ENCODE measurements at regions not wholly inside any gene's neighbourhood (a gene's known extent, or its start where the extent isn't known, plus 50 kb on each side); places are given as distances from the start of the nearest gene placed in this dataset.

- TF ChIP-seq, protein P1, sequence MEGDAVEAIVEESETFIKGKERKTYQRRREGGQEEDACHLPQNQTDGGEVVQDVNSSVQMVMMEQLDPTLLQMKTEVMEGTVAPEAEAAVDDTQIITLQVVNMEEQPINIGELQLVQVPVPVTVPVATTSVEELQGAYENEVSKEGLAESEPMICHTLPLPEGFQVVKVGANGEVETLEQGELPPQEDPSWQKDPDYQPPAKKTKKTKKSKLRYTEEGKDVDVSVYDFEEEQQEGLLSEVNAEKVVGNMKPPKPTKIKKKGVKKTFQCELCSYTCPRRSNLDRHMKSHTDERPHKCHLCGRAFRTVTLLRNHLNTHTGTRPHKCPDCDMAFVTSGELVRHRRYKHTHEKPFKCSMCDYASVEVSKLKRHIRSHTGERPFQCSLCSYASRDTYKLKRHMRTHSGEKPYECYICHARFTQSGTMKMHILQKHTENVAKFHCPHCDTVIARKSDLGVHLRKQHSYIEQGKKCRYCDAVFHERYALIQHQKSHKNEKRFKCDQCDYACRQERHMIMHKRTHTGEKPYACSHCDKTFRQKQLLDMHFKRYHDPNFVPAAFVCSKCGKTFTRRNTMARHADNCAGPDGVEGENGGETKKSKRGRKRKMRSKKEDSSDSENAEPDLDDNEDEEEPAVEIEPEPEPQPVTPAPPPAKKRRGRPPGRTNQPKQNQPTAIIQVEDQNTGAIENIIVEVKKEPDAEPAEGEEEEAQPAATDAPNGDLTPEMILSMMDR (IDR thresholded peaks at IDR 0.05): no peak
- no peak for TF ChIP-seq YY1 (IDR thresholded peaks at IDR 0.05; ENCODE audit: low read depth)
- TF ChIP-seq, protein P2, sequence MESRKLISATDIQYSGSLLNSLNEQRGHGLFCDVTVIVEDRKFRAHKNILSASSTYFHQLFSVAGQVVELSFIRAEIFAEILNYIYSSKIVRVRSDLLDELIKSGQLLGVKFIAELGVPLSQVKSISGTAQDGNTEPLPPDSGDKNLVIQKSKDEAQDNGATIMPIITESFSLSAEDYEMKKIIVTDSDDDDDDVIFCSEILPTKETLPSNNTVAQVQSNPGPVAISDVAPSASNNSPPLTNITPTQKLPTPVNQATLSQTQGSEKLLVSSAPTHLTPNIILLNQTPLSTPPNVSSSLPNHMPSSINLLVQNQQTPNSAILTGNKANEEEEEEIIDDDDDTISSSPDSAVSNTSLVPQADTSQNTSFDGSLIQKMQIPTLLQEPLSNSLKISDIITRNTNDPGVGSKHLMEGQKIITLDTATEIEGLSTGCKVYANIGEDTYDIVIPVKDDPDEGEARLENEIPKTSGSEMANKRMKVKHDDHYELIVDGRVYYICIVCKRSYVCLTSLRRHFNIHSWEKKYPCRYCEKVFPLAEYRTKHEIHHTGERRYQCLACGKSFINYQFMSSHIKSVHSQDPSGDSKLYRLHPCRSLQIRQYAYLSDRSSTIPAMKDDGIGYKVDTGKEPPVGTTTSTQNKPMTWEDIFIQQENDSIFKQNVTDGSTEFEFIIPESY (IDR thresholded peaks at IDR 0.05; ENCODE audit: borderline replicate concordance, low read depth): no peak
- no peak for TF ChIP-seq MAX (IDR thresholded peaks at IDR 0.05; ENCODE audit: low read depth)
- TF ChIP-seq TAF1 (IDR thresholded peaks at IDR 0.05; ENCODE audit: borderline replicate concordance, low read depth, low read length): no peak
- TF ChIP-seq, protein P3, sequence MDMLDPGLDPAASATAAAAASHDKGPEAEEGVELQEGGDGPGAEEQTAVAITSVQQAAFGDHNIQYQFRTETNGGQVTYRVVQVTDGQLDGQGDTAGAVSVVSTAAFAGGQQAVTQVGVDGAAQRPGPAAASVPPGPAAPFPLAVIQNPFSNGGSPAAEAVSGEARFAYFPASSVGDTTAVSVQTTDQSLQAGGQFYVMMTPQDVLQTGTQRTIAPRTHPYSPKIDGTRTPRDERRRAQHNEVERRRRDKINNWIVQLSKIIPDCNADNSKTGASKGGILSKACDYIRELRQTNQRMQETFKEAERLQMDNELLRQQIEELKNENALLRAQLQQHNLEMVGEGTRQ (IDR thresholded peaks at IDR 0.05; ENCODE audit: borderline replicate concordance, low read depth, low read length): no peak
- TF ChIP-seq POLR2AphosphoS5 (IDR thresholded peaks at IDR 0.05; ENCODE audit: low read depth, low read length): no peak
- TF ChIP-seq SIN3A (IDR thresholded peaks at IDR 0.05; ENCODE audit: borderline replicate concordance, low read depth, low read length): no peak
Measured at GRCh38 chr3:170680593-170680992, 94.7 kb upstream of the SLC7A14 start.

All from SK-N-SH (cell line).